Mesenchymal stem cell (in vitro differentiated cells and primary cell): ENCODE measurements at regions not wholly inside any gene's neighbourhood (a gene's known extent, or its start where the extent isn't known, plus 50 kb on each side); places are given as distances from the start of the nearest gene placed in this dataset.

ENCODE experiments used
- DNase-seq: peaks from one replicate; pipeline ENCODE4 v3.0.0-alpha.2; 2013
- H2AFZ ChIP-seq: one replicate; pipeline ENCODE4 v1.6.1; 2013; ENCODE audit warnings: low read depth, mild to moderate bottlenecking, control low read depth, inconsistent platforms, low read length, moderate library complexity
- H2AK5ac ChIP-seq: 2 replicates; pipeline ENCODE4 v1.6.1; 2013; ENCODE audit warnings: low read length, moderate library complexity, mild to moderate bottlenecking, inconsistent platforms; ENCODE audit not compliant: severe bottlenecking
- H2BK120ac ChIP-seq: one replicate; pipeline ENCODE4 v1.6.1; 2013; ENCODE audit warnings: low read depth, mild to moderate bottlenecking, inconsistent platforms, low read length, moderate library complexity
- H2BK12ac ChIP-seq, 2 experiments: one replicate each; pipeline ENCODE4 v1.6.1; 2013; ENCODE audit warnings: inconsistent platforms in 2 of 2, low read length in 2 of 2, mild to moderate bottlenecking in 2 of 2, moderate library complexity in 2 of 2, control low read depth in 1 of 2
- H2BK15ac ChIP-seq: one replicate; pipeline ENCODE4 v1.6.1; 2013; ENCODE audit warnings: mild to moderate bottlenecking, low read depth, inconsistent platforms; ENCODE audit not compliant: poor library complexity, severe bottlenecking
- H2BK5ac ChIP-seq: 2 replicates; pipeline ENCODE4 v1.6.1; 2013; ENCODE audit warnings: low read depth, mild to moderate bottlenecking, low read length, control low read depth, inconsistent platforms; ENCODE audit not compliant: poor library complexity, severe bottlenecking
- H3K14ac ChIP-seq, 2 experiments: one replicate each; pipeline ENCODE4 v1.6.1; 2013; ENCODE audit warnings: inconsistent platforms in 2 of 2, low read length in 2 of 2, control low read depth in 1 of 2, mild to moderate bottlenecking in 1 of 2, moderate library complexity in 1 of 2
- H3K18ac ChIP-seq, 2 experiments: one replicate each; pipeline ENCODE4 v1.6.1; 2013; ENCODE audit warnings: inconsistent platforms in 2 of 2, low read length in 2 of 2, control low read depth in 1 of 2, low read depth in 1 of 2, mild to moderate bottlenecking in 1 of 2
- H3K23ac ChIP-seq, 2 experiments: one replicate each; pipeline ENCODE4 v1.6.1; 2013; ENCODE audit warnings: inconsistent platforms in 2 of 2, low read length in 2 of 2, mild to moderate bottlenecking in 2 of 2, moderate library complexity in 2 of 2, control low read depth in 1 of 2
- H3K27ac ChIP-seq: 2 replicates; pipeline ENCODE4 v1.5.1; 2013; ENCODE audit warnings: mild to moderate bottlenecking, moderate library complexity, low read length, control low read depth, inconsistent platforms; ENCODE audit not compliant: poor library complexity, severe bottlenecking
- H3K27me3 ChIP-seq, 2 experiments: 2 replicates each; pipeline versions ENCODE4 v1.6.1 to v1.7.0; 2013; ENCODE audit warnings: low read length in 2 of 2, mild to moderate bottlenecking in 2 of 2, moderate library complexity in 2 of 2, control low read depth in 1 of 2, inconsistent platforms in 1 of 2; ENCODE audit not compliant: control insufficient read depth in 1 of 2, insufficient read depth in 1 of 2
- H3K36me3 ChIP-seq, 2 experiments: 2 replicates each; pipeline versions ENCODE4 v1.6.1 to v1.7.0; 2013; ENCODE audit warnings: low read length in 2 of 2, control low read depth in 1 of 2, inconsistent platforms in 1 of 2, low read depth in 1 of 2, mild to moderate bottlenecking in 1 of 2; ENCODE audit not compliant: insufficient read depth in 2 of 2, control insufficient read depth in 1 of 2
- H3K4ac ChIP-seq, 2 experiments: one replicate each; pipeline ENCODE4 v1.6.1; 2013; ENCODE audit warnings: inconsistent platforms in 2 of 2, low read length in 2 of 2, mild to moderate bottlenecking in 2 of 2, moderate library complexity in 2 of 2, control low read depth in 1 of 2, low read depth in 1 of 2
- H3K4me1 ChIP-seq: 2 replicates; pipeline ENCODE4 v1.6.1; 2013; ENCODE audit warnings: low read depth, low read length, control low read depth; ENCODE audit not compliant: control insufficient read depth, insufficient read depth
- H3K4me2 ChIP-seq: 2 replicates; pipeline ENCODE4 v1.6.1; 2013; ENCODE audit warnings: low read length, mild to moderate bottlenecking, inconsistent platforms; ENCODE audit not compliant: poor library complexity, severe bottlenecking
- H3K4me3 ChIP-seq, 2 experiments: 2 replicates each; pipeline versions ENCODE4 v1.5.1 to v1.7.0; 2013; ENCODE audit warnings: low read length in 2 of 2, mild to moderate bottlenecking in 2 of 2, control low read depth in 1 of 2, low read depth in 1 of 2; ENCODE audit not compliant: insufficient read depth in 1 of 2
- H3K79me1 ChIP-seq: replicated peaks from 2 replicates; pipeline ENCODE4 v1.6.1; 2013; ENCODE audit warnings: mild to moderate bottlenecking, control low read depth, low read length, inconsistent platforms; ENCODE audit not compliant: poor library complexity, severe bottlenecking
- H3K9ac ChIP-seq: 2 replicates; pipeline ENCODE4 v1.7.0; 2013; ENCODE audit warnings: mild to moderate bottlenecking, low read length, moderate library complexity
- H3K9me3 ChIP-seq: 2 replicates; pipeline ENCODE4 v1.7.0; 2013; ENCODE audit warnings: mild to moderate bottlenecking, low read length; ENCODE audit not compliant: control insufficient read depth
- H4K8ac ChIP-seq: one replicate; pipeline ENCODE4 v1.6.1; 2013; ENCODE audit warnings: inconsistent platforms, mild to moderate bottlenecking, low read length, moderate library complexity
- H4K91ac ChIP-seq: one replicate; pipeline ENCODE4 v1.6.1; 2013; ENCODE audit warnings: mild to moderate bottlenecking, low read length, inconsistent platforms
- WGBS: methylation state at CpG from one replicate; pipeline ENCODE4 v1.1.7; 2013; ENCODE audit warnings: mixed read lengths; 5-methylcytosine and 5-hydroxymethylcytosine counted together

GRCh38 chr2:18477293-18477692 lies 83.2 kb downstream of the RDH14 start:
- Histone ChIP-seq H3K36me3 (no peaks in the 10 kb centered on the region), H2BK15ac (no peak overlapping the region), H3K4me3 (no peak overlapping the region), H3K9ac (no peak overlapping the region), H4K91ac (no peak overlapping the region), H3K27ac (no peak overlapping the region), H3K14ac (no peak overlapping the region), H3K18ac (no peak overlapping the region), H2AFZ (no peak overlapping the region), H3K4me1 (peaks cover 6% of the 10 kb centered on the region), H4K8ac (no peak overlapping the region), H3K4ac (no peak overlapping the region), H3K79me1 (no peaks in the 10 kb centered on the region), H2BK120ac (no peak overlapping the region), H2BK5ac (no peak overlapping the region), H3K9me3 (no peaks in the 10 kb centered on the region), H3K27me3 (peaks cover 0 to 13% of the 10 kb centered on the region in 2 experiments), H3K23ac (no peak overlapping the region), H3K4me2 (no peak overlapping the region), H2AK5ac (no peak overlapping the region), H2BK12ac (no peak overlapping the region)
- DNase-seq = no peak
- no CpG with 5 or more reads among the region's 1 CpG for WGBS

- Histone ChIP-seq H3K18ac (no peak overlapping the region), H2BK5ac (no peak overlapping the region), H4K8ac (no peak overlapping the region), H3K27ac (no peak overlapping the region), H2AK5ac (peak overlapping the region; percentile 46), H3K4me3 (no peak overlapping the region), H3K9me3 (no peaks in the 10 kb centered on the region), H3K4me1 (peaks cover 6% of the 10 kb centered on the region), H4K91ac (no peak overlapping the region), H2BK120ac (no peak overlapping the region), H3K23ac (no peak overlapping the region), H3K27me3 (peaks cover 0 to 15% of the 10 kb centered on the region in 2 experiments), H2BK12ac (no peak overlapping the region), H2BK15ac (no peak overlapping the region), H3K14ac (no peak overlapping the region), H2AFZ (no peak overlapping the region), H3K9ac (no peak overlapping the region), H3K4ac (no peak overlapping the region), H3K79me1 (no peaks in the 10 kb centered on the region), H3K36me3 (no peaks in the 10 kb centered on the region), H3K4me2 (no peak overlapping the region)
- no peak for DNase-seq
- WGBS = 95% methylated on average over 2 of the region's 3 CpGs
Observed at GRCh38 chr2:18476484-18476883, 84.0 kb downstream of the RDH14 start.

GRCh38 chr2:18475884-18476283 lies 84.6 kb downstream of the RDH14 start:
- Histone ChIP-seq H2AK5ac (no peak overlapping the region), H4K8ac (no peak overlapping the region), H2BK120ac (no peak overlapping the region), H2BK12ac (no peak overlapping the region), H3K18ac (no peak overlapping the region), H3K4me1 (peaks cover 6% of the 10 kb centered on the region), H3K4me3 (no peak overlapping the region), H2BK5ac (no peak overlapping the region), H3K14ac (no peak overlapping the region), H4K91ac (no peak overlapping the region), H2AFZ (no peak overlapping the region), H3K27me3 (peaks cover 0 to 21% of the 10 kb centered on the region in 2 experiments), H3K9me3 (no peaks in the 10 kb centered on the region), H3K79me1 (no peaks in the 10 kb centered on the region), H3K36me3 (no peaks in the 10 kb centered on the region), H3K4me2 (no peak overlapping the region), H3K23ac (no peak overlapping the region), H3K4ac (no peak overlapping the region), H3K27ac (no peak overlapping the region), H3K9ac (no peak overlapping the region), H2BK15ac (no peak overlapping the region)
- no CpG with 5 or more reads among the region's 2 CpGs for WGBS
- DNase-seq = no peak

- no peak overlapping the region for H3K18ac ChIP-seq
- H2BK12ac ChIP-seq = no peak overlapping the region
- H3K79me1 ChIP-seq = no peaks in the 10 kb centered on the region
Observed at GRCh38 chr2:18474700-18475099, 85.8 kb downstream of the RDH14 start.

More at GRCh38 chr2:18474700-18475099, 85.8 kb downstream of the RDH14 start:
- Histone ChIP-seq H3K4me1 (peaks cover 6% of the 10 kb centered on the region), H2AK5ac (peak overlapping the region; percentile 62), H3K4me3 (no peak overlapping the region), H2AFZ (no peak overlapping the region), H2BK120ac (no peak overlapping the region), H3K9ac (no peak overlapping the region), H3K27me3 (peaks cover 0 to 32% of the 10 kb centered on the region in 2 experiments), H2BK5ac (no peak overlapping the region), H3K4ac (no peak overlapping the region), H4K91ac (no peak overlapping the region), H3K36me3 (no peaks in the 10 kb centered on the region), H3K4me2 (no peak overlapping the region), H3K27ac (no peak overlapping the region), H3K9me3 (no peaks in the 10 kb centered on the region), H3K23ac (no peak overlapping the region), H3K14ac (no peak overlapping the region), H4K8ac (no peak overlapping the region), H2BK15ac (no peak overlapping the region)
- WGBS = 100% methylated on average over 1 of the region's 1 CpG
- DNase-seq = no peak
